Stimulated activated CD4-positive, alpha-beta T cell treated with anti-CD3 and anti-CD28 coated beads, Interleukin-12 subunit alpha, Interleukin-12 subunit beta, amount 100 ng/mL, for 24 hours (primary cell): ENCODE measurements at regions not wholly inside any gene's neighbourhood (a gene's known extent, or its start where the extent isn't known, plus 50 kb on each side); places are given as distances from the start of the nearest gene placed in this dataset.
"Not testable (repeated sequence)": the region's sequence is repeated elsewhere in the genome, so short reads cannot be mapped to it uniquely, and the experiment has no call there.

Experiments
- DNase-seq, 2 experiments: peaks; one replicate each; pipeline ENCODE4 v3.0.0-alpha.2; 2020; ENCODE audit warnings: low read depth in 2 of 2

GRCh38 chr3:66934041-66934440, 64.1 kb upstream of the KBTBD8 start:
- DNase-seq: no peak

DNA sequence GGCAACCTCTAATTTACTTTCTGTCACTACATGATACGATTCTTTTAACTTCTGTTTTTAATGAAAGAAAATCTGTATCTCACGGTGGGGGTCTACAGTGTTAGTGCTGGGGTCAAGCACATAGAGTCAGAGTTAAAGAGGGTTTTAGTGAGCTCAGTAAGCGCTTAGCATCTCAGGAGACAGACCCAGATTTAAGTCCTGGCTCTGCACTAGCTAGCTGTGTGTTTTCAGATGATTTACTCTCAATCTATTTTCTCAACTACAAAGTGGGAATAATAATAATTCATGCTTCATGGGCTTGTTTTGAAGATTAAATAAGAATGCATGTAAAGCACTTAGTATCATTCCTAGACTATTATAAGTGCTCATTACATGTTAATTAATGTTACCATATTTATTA, 63.4 kb upstream of the KBTBD8 start:
- no peak for DNase-seq

GRCh38 chr3:66937041-66937440, 61.1 kb upstream of the KBTBD8 start:
- DNase-seq: not testable (repeated sequence)

DNA sequence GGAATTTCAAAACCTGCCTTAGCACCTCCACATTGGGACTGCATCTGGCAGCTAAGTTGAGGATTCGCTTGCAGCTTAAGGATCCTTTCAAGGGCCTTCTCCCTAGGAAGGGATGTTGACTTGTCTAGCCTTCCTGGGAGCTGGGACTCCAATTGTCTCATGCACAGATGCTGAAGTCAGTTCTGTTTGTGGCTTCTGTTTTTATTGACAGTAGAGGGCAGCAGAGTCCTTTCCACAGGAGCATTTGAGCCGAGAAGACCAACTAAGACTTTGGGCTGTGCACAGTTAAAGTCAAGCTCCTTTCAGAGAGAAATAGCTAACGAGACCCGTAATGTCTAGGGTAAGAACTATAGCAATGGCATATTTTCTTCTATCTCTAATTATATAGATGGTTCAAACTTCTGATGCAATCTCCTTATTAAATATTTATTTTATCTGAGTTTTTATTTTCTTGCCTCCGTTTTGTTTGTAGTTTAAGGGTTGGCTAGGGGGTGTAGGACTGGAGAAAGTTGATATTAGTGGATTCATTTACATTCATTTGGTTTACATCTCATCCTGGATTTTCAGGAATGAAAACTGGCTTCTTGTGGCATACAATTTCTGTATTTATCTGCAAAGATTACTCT, 59.7 kb upstream of the KBTBD8 start:
- peak in 1 of 2 experiments; percentile 2 for DNase-seq

DNA sequence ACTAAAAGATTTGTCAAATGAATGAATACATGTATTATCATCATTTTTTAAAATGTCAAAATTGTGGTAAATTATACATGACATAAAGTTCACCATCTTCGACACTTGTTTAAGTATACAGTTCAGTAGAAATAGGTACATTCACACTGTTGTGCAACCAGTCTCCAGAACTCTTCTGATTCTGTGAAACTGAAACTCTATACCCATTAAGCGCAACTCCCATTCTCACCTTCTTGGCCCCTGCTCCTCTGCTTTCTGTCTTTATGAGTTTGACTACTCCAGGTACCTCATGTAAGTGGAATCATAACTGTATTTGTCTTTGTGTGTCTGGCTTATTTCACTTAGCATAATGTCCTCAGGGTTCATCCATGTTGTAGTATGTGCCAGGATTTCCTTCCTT, 50.1 kb upstream of the KBTBD8 start:
- no peak for DNase-seq
